ENCODE measurements at regions not wholly inside any gene's neighbourhood (a gene's known extent, or its start where the extent isn't known, plus 50 kb on each side); places are given as distances from the start of the nearest gene placed in this dataset.

DNA sequence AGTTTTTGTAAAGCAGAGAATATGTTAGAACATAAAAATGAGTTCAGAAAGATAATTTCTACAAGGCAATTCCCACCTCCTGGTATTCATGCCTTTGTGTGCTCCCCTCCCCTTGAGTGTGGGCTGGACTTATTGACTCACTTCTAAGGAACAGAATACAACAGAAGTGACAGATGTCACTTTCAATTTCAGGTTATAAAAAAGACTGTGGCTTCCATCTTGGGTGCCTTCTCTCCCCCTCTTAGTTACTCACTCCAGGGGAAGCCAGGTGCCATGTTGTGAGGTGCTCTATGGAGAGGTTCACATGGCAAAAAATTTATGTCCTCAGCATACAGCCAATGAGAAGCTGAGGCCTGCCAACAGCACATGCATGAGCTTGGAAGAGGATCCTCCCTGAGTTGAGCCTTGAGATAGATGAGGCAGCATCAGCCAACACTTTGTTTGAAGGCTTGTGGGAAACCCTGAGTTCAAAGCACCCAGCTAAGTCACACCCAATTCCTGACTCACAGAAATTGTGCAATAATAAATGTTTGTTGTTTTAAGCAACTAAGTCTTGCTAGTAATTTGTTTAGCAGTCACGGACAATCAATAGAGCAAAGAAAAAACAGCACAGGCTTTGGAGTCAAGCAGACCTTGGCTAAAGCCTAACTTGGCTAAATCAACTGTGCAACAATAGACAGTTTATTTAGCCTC, 73.5 kb upstream of the NGF start:
- DNase-seq = no peak

DNA sequence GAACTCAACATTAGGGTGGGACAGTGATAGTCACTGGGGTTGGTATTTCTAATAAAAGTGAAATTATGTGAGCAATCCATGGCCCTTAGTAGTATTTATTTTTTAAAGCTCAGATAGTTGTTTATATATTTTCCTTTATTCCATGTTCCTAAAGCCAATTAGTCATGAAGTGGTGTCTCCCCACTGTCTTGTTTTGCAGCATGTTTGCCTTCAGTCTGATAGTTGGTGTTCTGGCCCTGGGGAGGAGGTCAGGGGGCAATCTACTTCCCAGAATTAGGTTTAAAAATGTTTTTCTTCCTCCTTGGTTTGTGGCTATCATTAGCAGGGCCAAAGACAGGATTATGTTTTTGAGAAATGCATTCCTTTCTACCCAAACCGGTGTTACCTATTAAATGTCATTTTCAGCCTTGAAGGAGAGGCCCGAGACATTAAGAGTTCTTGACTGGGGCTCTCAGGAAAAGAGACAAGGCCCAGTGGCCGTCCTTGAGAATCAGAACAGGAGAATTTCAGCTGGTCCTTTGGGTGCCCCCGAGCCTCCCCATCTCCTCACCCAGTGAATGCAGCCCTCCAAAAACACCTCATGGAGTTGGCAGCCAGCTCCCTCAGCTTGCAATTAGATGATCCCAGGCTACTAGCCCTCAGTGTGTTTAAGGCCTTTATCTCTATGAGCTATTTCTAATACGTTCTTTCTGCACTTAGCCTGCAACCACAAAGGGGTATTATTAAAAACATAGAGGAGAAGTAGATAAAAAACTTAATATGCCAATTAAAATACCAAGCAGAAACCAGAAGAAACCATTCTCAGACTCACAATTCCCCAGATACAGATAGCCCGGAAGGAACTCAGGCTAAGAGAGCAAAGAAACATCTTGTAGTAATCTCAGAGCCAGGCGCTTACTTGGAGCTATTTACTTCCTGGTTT, 71.3 kb upstream of the NGF start:
- DNase-seq = no peak

DNA sequence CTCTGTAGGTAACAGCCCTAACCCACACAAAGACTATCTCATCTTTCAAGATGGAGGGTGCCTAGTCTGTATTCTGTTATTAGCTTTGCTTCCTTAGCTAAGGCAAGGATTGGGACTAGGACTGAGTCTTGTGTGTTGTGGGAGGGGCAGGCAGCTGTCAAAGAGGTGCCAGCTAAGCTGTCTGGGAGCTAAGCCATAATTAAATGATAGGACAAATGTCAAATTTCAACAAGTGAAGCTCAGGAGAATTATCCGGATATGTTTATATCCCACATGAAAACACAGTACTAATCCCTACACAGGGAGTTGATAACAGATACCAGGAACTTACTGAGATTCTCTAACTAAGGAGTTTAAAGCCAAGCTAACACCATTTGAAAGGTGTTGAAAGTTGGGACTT, 70.5 kb upstream of the NGF start:
- DNase-seq = no peak

DNA sequence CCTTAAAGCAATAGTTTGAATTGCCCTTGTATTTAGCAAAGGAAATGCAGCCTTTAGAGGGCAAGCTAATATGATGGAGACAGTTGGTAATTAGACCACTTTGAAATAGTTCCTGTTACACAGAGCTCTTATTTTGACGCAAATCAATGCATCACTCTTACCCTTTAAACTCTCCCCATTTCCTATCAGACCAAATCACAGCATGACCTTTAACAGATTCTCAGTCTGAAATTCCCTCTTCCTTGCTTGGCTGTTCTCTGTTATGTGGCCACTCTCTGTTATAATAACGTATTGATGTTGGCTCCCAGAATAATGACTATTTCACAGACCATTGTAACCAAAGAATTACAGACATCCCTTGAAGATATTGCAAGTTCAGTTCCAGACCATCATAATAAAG, 66.9 kb upstream of the NGF start:
- no peak for DNase-seq

DNA sequence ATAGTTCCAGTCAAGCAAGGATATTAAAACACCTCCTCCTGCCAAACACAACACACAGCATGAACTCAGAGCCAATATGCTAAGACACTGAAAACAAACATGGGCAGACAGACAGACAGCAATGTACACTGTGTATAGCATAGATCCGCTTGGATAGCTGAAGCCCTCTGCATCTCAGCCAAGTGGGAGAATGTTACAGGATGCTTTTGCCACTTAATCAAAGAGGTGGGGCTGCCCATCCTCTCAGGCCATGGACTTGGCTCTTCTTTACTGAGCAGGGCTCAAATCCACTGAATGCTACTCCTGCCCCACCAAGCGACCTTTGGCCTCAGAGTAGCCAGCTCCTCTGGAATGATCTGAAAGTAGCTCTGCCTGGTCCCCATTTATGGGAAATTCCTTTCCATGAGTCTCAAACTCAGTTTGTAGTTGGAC, 64.7 kb upstream of the NGF start:
- DNase-seq = no peak

DNA sequence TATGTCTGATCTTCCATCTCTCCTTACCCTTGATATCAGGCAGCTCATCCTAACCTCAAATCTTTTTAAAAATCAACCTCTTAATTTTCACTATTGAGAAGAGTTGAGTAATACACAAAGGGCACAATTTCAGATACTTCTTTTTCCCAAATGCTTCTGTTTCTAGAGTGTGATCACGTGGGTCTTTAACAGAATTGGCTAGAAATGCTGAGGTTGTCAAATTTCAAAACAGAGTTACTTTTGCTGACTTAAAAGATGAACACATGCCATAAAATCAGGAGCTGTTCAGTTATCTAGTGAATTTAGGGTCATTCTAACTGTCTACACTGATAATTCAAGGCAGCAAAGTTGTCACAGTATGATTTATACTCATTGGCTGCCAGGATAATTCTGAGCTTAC, 63.6 kb upstream of the NGF start:
- DNase-seq = no peak

DNA sequence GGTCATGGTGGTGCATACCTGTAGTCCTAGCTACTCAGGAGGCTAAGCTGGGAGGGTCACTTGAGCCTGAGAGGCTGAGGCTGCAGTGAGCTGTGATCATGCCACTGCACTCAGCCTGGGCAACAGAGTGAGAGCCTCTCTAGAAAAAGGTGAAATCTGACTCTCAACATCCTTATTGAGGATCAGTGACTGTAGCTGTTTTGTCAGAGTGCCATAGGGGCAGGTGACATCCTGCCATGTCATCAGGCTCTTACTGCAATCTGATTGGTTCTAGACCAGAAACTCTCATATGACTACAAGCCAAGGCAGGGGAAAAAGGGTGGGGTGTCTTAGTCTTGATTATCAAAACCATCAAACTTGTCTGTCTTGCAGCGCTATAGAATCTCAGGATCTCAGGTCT, 62.8 kb upstream of the NGF start:
- DNase-seq = no peak

DNA sequence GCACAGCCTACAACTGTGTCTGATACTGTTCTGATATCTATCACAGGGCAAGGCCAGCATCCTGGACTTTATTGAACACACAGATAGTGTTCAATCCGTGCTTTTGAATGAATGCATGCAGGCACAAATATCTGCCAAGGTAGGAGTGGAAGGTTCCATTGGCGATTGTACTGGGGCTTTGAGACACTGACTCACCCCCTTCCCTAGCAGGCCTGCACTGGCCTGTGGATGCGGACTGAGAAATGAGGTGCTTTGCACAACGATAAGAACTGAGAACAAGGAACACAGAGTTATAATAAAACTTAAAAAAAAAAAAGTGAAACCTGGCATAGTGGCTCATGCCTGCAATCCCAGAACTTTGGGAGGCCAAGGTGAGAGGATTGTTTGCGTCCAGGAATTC, 62.4 kb upstream of the NGF start:
- no peak for DNase-seq

DNA sequence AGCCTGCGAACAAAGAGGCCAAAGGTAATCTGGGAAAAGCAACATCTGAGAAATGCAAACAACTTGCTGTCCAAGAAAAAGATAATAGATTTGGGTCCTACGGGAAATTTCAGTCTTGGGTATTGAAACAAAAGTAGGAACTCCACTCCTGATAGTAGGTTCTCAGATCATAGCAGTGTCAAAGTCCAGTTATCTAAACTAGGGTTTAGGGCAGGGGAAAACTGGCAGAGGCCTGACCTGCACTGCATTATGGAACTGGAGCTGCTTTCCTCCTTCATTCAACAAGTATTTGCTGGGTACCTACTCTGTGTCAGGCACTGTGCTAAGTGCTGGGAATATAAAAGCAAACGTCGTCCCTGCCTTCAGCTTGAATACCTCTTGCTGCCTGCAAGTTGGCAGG, 60.7 kb upstream of the NGF start:
- DNase-seq = no peak

Measured in Kasumi-1 (cell line).